Neural cell (in vitro differentiated cells): ENCODE measurements at regions not wholly inside any gene's neighbourhood (a gene's known extent, or its start where the extent isn't known, plus 50 kb on each side); places are given as distances from the start of the nearest gene placed in this dataset.

Experiments used
- H2AFZ ChIP-seq: fragments of 200-600, 300-800 bp; sonication (generic), shearing (Covaris generic); 2 replicates; pipeline ENCODE4 v1.6.0; 2014; ENCODE audit warnings: low read depth, mild to moderate bottlenecking, antibody characterized with exemption, low read length, moderate library complexity
- H3F3A ChIP-seq: fragments of 200-600 bp; shearing (Covaris generic); 2 replicates; pipeline ENCODE4 v1.6.1; 2016; ENCODE audit warnings: mild to moderate bottlenecking, moderate library complexity, mixed read lengths, antibody characterized with exemption, low read length; ENCODE audit not compliant: insufficient read depth, poor library complexity, severe bottlenecking
- H3K27ac ChIP-seq: fragments of 200-600, 300-800 bp; sonication (generic), shearing (Covaris generic); 2 replicates; pipeline ENCODE4 v1.5.1; 2014; ENCODE audit warnings: mild to moderate bottlenecking, low read length, moderate library complexity
- H3K27me3 ChIP-seq: fragments of 300-800, 200-600 bp; sonication (generic), shearing (Covaris generic); 2 replicates; pipeline ENCODE4 v1.6.0; 2014; ENCODE audit warnings: mild to moderate bottlenecking, low read depth, low read length, moderate library complexity; ENCODE audit not compliant: insufficient read depth
- H3K36me3 ChIP-seq: fragments of 300-800, 200-600 bp; sonication (generic), shearing (Covaris generic); 2 replicates; pipeline ENCODE4 v1.5.1; 2014; ENCODE audit warnings: mild to moderate bottlenecking, antibody characterized with exemption, low read length, moderate library complexity; ENCODE audit not compliant: insufficient read depth
- H3K4me2 ChIP-seq: fragments of 300-800, 200-600 bp; sonication (generic), shearing (Covaris generic); 2 replicates; pipeline ENCODE4 v1.6.0; 2014; ENCODE audit warnings: mild to moderate bottlenecking, low read length
- H3K4me3 ChIP-seq: fragments of 300-800, 200-600 bp; sonication (generic), shearing (Covaris generic); 2 replicates; pipeline ENCODE4 v1.5.1; 2014; ENCODE audit warnings: mild to moderate bottlenecking, low read length, moderate library complexity
- H3K79me2 ChIP-seq: fragments of 200-600 bp; shearing (Covaris generic); replicated peaks from 2 replicates; pipeline ENCODE4 v1.6.0; 2014; ENCODE audit warnings: mild to moderate bottlenecking, low read length, moderate library complexity; ENCODE audit not compliant: insufficient read depth
- H3K9ac ChIP-seq: fragments of 300-800, 200-600 bp; sonication (generic), shearing (Covaris generic); 2 replicates; pipeline ENCODE4 v1.6.1; 2016; ENCODE audit warnings: mild to moderate bottlenecking, low read length, mixed read lengths
- H3K9me2 ChIP-seq: fragments of 200-600 bp; shearing (Covaris generic); 2 replicates; pipeline ENCODE4 v1.6.1; 2016; ENCODE audit warnings: mild to moderate bottlenecking, low read length, mixed read lengths; ENCODE audit not compliant: insufficient read depth
- H3K9me3 ChIP-seq: fragments of 200-600, 300-800 bp; sonication (generic), shearing (Covaris generic); 2 replicates; pipeline ENCODE4 v1.6.1; 2016; ENCODE audit warnings: mild to moderate bottlenecking, mixed run types, low read length, moderate library complexity, mixed read lengths
- H4K20me1 ChIP-seq: fragments of 200-600 bp; shearing (Covaris generic); 2 replicates; pipeline ENCODE4 v1.6.1; 2016; ENCODE audit warnings: mild to moderate bottlenecking, mixed run types; ENCODE audit not compliant: insufficient read depth
- CTCF ChIP-seq: fragments of 450-650 bp; IDR thresholded peaks from 2 replicates; pipeline ENCODE4 v1.5.1; 2014; ENCODE audit warnings: antibody characterized with exemption, mild to moderate bottlenecking, moderate library complexity; ENCODE audit not compliant: poor library complexity, severe bottlenecking
- EP300 ChIP-seq: fragments of 450-650 bp; conservative IDR thresholded peaks from 2 replicates; pipeline ENCODE4 v1.6.1; 2014; ENCODE audit warnings: antibody characterized with exemption, mild to moderate bottlenecking, moderate library complexity; ENCODE audit not compliant: poor library complexity, severe bottlenecking
- EZH2 ChIP-seq: fragments of 200-600, 300-800 bp; shearing (Covaris generic), sonication (generic); IDR thresholded peaks from 2 replicates; pipeline ENCODE4 v1.6.1; 2014; ENCODE audit warnings: antibody characterized with exemption, low read length, borderline replicate concordance, mild to moderate bottlenecking; ENCODE audit not compliant: insufficient read depth, poor library complexity, severe bottlenecking
- MXI1 ChIP-seq: fragments of 450-650 bp; conservative IDR thresholded peaks from 2 replicates; pipeline ENCODE4 v1.6.1; 2014; ENCODE audit warnings: antibody characterized with exemption, mild to moderate bottlenecking; ENCODE audit not compliant: poor library complexity, severe bottlenecking
- POLR2AphosphoS5 ChIP-seq: IDR thresholded peaks from 2 replicates; pipeline ENCODE4 v1.6.1; 2012
- RAD21 ChIP-seq: fragments of 450-650 bp; conservative IDR thresholded peaks from 2 replicates; pipeline ENCODE4 v1.6.1; 2014; ENCODE audit warnings: antibody characterized with exemption, mild to moderate bottlenecking, moderate library complexity
- REST ChIP-seq: IDR thresholded peaks from 2 replicates; pipeline ENCODE4 v1.6.1; 2012; ENCODE audit warnings: borderline replicate concordance
- SMC3 ChIP-seq: fragments of 450-650 bp; conservative IDR thresholded peaks from 2 replicates; pipeline ENCODE4 v1.6.1; 2014; ENCODE audit warnings: antibody characterized with exemption, mild to moderate bottlenecking, moderate library complexity; ENCODE audit not compliant: poor library complexity
- TAF1 ChIP-seq: IDR thresholded peaks from 2 replicates; pipeline ENCODE4 v1.6.1; 2012; ENCODE audit warnings: low read depth

GRCh38 chr11:80204021-80204420 lies 763.2 kb upstream of the TENM4 start:
- H3F3A ChIP-seq: no peaks in the 10 kb centered on the region
- no peak overlapping the region for H3K4me3 ChIP-seq
- H2AFZ ChIP-seq: no peak overlapping the region
- no peaks in the 10 kb centered on the region for H4K20me1 ChIP-seq
- H3K9ac ChIP-seq: no peak overlapping the region
- H3K27me3 ChIP-seq: no peaks in the 10 kb centered on the region
- H3K9me2 ChIP-seq: no peaks in the 10 kb centered on the region
- no peak for TF ChIP-seq MXI1
- TF ChIP-seq SMC3: no peak
- TF ChIP-seq EP300: no peak
- TF ChIP-seq POLR2AphosphoS5: no peak
- TF ChIP-seq EZH2: no peak
- no peak for TF ChIP-seq TAF1
- TF ChIP-seq CTCF: no peak
- no peak for TF ChIP-seq RAD21
- TF ChIP-seq REST: no peak
- no peaks in the 10 kb centered on the region for H3K9me3 ChIP-seq
- H3K79me2 ChIP-seq: no peaks in the 10 kb centered on the region
- H3K4me2 ChIP-seq: no peak overlapping the region
- no peaks in the 10 kb centered on the region for H3K36me3 ChIP-seq
- H3K27ac ChIP-seq: no peak overlapping the region

- Histone ChIP-seq H3K9ac (no peak overlapping the region), H2AFZ (no peak overlapping the region)
These were observed 756.2 kb upstream of the TENM4 start for GRCh38 chr11:80196932-80197554.

More at GRCh38 chr11:80196932-80197554, 756.2 kb upstream of the TENM4 start:
- no peaks in the 10 kb centered on the region for H3K79me2 ChIP-seq
- H3K27me3 ChIP-seq: no peaks in the 10 kb centered on the region
- H3K36me3 ChIP-seq: no peaks in the 10 kb centered on the region
- no peaks in the 10 kb centered on the region for H4K20me1 ChIP-seq
- no peak overlapping the region for H3K4me2 ChIP-seq
- TF ChIP-seq EZH2 (no peak), TAF1 (no peak), REST (no peak), MXI1 (no peak), CTCF (no peak), EP300 (no peak), RAD21 (no peak), SMC3 (no peak), POLR2AphosphoS5 (no peak)
- no peak overlapping the region for H3K27ac ChIP-seq
- H3F3A ChIP-seq: no peaks in the 10 kb centered on the region
- no peak overlapping the region for H3K4me3 ChIP-seq
- H3K9me2 ChIP-seq: no peaks in the 10 kb centered on the region
- H3K9me3 ChIP-seq: no peaks in the 10 kb centered on the region
